Type B pancreatic cell (in vitro differentiated cells): ENCODE measurements at regions not wholly inside any gene's neighbourhood (a gene's known extent, or its start where the extent isn't known, plus 50 kb on each side); places are given as distances from the start of the nearest gene placed in this dataset.

ENCODE experiments used
- DNase-seq: peaks from one replicate; pipeline ENCODE4 v3.0.0; 2021; ENCODE audit warnings: mixed read lengths; ENCODE audit not compliant: unreplicated experiment; ENCODE audit errors: extremely low spot score
- H3K27ac Mint-ChIP-seq: 2 replicates; pipeline ENCODE4 v1.8.0; 2021; ENCODE audit warnings: mild to moderate bottlenecking, mixed read lengths
- H3K27me3 Mint-ChIP-seq: 2 replicates; pipeline ENCODE4 v1.8.0; 2021; ENCODE audit warnings: mixed read lengths
- H3K36me3 Mint-ChIP-seq: 2 replicates; pipeline ENCODE4 v1.8.0; 2021; ENCODE audit warnings: mixed read lengths
- H3K4me1 Mint-ChIP-seq: one replicate; pipeline ENCODE4 v1.8.0; 2021; ENCODE audit warnings: mixed read lengths; ENCODE audit not compliant: unreplicated experiment
- H3K4me3 Mint-ChIP-seq: 2 replicates; pipeline ENCODE4 v1.8.0; 2021; ENCODE audit warnings: mild to moderate bottlenecking, mixed read lengths
- H3K9me3 Mint-ChIP-seq: 2 replicates; pipeline ENCODE4 v1.8.0; 2021; ENCODE audit warnings: mixed read lengths
- TF ChIP-seq, protein P1 (sequence below): fragments of 200-600 bp; sonication (generic); conservative IDR thresholded peaks from 2 replicates; pipeline ENCODE4 v1.5.0; 2021; ENCODE audit warnings: antibody characterized with exemption, mild to moderate bottlenecking

- H3K4me3 Mint-ChIP-seq: no peak overlapping the region
- no peak overlapping the region for H3K27ac Mint-ChIP-seq
- no peaks in the 10 kb centered on the region for H3K27me3 Mint-ChIP-seq
- H3K9me3 Mint-ChIP-seq: peaks cover 16% of the 10 kb centered on the region
- no peak for DNase-seq
- TF ChIP-seq, protein P1, sequence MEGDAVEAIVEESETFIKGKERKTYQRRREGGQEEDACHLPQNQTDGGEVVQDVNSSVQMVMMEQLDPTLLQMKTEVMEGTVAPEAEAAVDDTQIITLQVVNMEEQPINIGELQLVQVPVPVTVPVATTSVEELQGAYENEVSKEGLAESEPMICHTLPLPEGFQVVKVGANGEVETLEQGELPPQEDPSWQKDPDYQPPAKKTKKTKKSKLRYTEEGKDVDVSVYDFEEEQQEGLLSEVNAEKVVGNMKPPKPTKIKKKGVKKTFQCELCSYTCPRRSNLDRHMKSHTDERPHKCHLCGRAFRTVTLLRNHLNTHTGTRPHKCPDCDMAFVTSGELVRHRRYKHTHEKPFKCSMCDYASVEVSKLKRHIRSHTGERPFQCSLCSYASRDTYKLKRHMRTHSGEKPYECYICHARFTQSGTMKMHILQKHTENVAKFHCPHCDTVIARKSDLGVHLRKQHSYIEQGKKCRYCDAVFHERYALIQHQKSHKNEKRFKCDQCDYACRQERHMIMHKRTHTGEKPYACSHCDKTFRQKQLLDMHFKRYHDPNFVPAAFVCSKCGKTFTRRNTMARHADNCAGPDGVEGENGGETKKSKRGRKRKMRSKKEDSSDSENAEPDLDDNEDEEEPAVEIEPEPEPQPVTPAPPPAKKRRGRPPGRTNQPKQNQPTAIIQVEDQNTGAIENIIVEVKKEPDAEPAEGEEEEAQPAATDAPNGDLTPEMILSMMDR: no peak
- H3K36me3 Mint-ChIP-seq: no peaks in the 10 kb centered on the region
- peaks cover 30% of the 10 kb centered on the region for H3K4me1 Mint-ChIP-seq
Observed at GRCh38 chr14:50015716-50016115, 100.7 kb downstream of the VCPKMT start.

DNA sequence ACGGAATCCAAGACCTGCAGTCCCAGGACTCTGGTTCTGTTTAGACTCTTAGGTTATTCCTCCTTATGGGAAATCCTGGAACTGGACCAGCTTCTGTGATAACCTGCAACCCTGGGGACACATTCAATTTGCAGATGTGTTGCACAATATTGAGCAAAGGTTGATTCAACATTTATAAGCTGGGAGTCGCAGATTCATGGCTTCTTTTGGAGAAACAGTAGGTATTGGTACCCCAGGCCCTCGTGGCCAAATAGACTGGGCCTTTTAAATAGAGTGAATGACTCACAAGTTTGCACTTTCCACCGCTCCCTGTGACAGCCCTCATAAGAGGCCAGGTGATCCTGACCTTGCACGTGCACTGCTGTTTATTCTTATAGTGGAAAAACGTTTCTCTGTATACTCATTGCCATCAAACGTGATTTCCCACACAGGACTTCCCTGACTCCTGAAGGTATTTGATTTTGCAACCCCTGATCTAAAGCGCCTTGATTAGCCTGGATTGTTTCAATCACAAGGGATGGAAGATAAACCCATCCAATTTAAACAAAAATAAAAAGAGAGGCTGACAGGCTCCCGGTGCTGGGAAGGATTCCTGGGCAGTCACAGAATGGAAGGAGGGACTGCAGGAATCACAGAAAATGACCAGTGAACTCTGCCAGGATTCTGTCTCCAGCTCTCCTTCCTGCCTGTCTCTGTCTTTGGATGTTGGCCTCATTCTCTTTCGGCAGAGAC is 98.0 kb downstream of the VCPKMT start:
- Mint-ChIP-seq H3K4me3 (no peak overlapping the region), H3K4me1 (peaks cover 13% of the 10 kb centered on the region), H3K36me3 (no peaks in the 10 kb centered on the region), H3K27me3 (no peaks in the 10 kb centered on the region), H3K9me3 (peaks cover 22% of the 10 kb centered on the region), H3K27ac (peak overlapping the region; percentile 70)
- no peak for DNase-seq
- TF ChIP-seq, protein P1: no peak

GRCh38 chr14:50018933-50019210 is 97.5 kb downstream of the VCPKMT start:
- no peak for DNase-seq

GRCh38 chr14:50020184-50020583 is 96.2 kb downstream of the VCPKMT start:
- TF ChIP-seq, protein P1: no peak
- Mint-ChIP-seq H3K27ac (no peak overlapping the region), H3K36me3 (no peaks in the 10 kb centered on the region), H3K4me3 (no peak overlapping the region), H3K27me3 (no peaks in the 10 kb centered on the region), H3K4me1 (peaks cover 10% of the 10 kb centered on the region), H3K9me3 (peaks cover 20% of the 10 kb centered on the region)
- DNase-seq: no peak

More at GRCh38 chr14:50018933-50019210, 97.5 kb downstream of the VCPKMT start:
- no peak overlapping the region for H3K4me3 Mint-ChIP-seq
- peaks cover 19% of the 10 kb centered on the region for H3K9me3 Mint-ChIP-seq
- H3K36me3 Mint-ChIP-seq: no peaks in the 10 kb centered on the region
- peaks cover 10% of the 10 kb centered on the region for H3K4me1 Mint-ChIP-seq
- no peaks in the 10 kb centered on the region for H3K27me3 Mint-ChIP-seq
- TF ChIP-seq, protein P1: no peak
- no peak overlapping the region for H3K27ac Mint-ChIP-seq

- Mint-ChIP-seq H3K4me1 (peaks cover 10% of the 10 kb centered on the region), H3K9me3 (peaks cover 26% of the 10 kb centered on the region), H3K27ac (peak overlapping the region; percentile 37), H3K27me3 (no peaks in the 10 kb centered on the region), H3K4me3 (no peak overlapping the region), H3K36me3 (peaks cover 5% of the 10 kb centered on the region)
- TF ChIP-seq, protein P1: no peak
- no peak for DNase-seq
Observed at GRCh38 chr14:50020799-50021198, 95.6 kb downstream of the VCPKMT start.
